Skin epidermis (tissue), 12 donors: ENCODE measurements at regions not wholly inside any gene's neighbourhood (a gene's known extent, or its start where the extent isn't known, plus 50 kb on each side); places are given as distances from the start of the nearest gene placed in this dataset.

Experiments
- H3K27ac ChIP-seq, 21 experiments: fragments of 200-600 bp; sonication (generic) in 11 of 21; one replicate each; pipeline ENCODE4 v1.5.0; 2020; ENCODE audit warnings: mild to moderate bottlenecking in 3 of 21, inconsistent platforms in 2 of 21, moderate library complexity in 2 of 21
- H3K4me3 ChIP-seq, 7 experiments: fragments of 200-600 bp; sonication (generic) in 2 of 7; one replicate each; pipeline ENCODE4 v1.5.0; 2020; ENCODE audit warnings: inconsistent platforms in 2 of 7, mild to moderate bottlenecking in 2 of 7, moderate library complexity in 1 of 7

DNA sequence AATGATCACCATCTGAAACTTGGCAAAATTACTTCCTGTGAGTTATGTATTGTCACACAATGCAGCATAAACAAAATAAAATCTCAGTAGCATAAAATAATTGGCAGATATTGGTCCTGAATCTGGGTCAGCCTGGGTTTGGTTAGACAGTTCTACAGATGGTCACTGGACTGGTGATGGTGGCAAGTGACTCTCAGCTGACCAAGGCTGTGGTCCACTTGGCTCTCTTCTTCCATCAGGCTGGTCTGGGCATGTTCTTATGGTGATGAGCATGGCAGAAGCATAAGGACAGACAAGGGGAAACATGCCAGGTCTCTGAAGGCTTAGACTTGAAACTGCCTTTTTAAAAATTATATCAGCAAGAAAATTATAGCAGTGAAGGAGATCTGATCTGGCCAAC lies 1205.0 kb upstream of the EPHA6 start:
- Histone ChIP-seq H3K4me3 (no peak overlapping the region), H3K27ac (no peak overlapping the region)

DNA sequence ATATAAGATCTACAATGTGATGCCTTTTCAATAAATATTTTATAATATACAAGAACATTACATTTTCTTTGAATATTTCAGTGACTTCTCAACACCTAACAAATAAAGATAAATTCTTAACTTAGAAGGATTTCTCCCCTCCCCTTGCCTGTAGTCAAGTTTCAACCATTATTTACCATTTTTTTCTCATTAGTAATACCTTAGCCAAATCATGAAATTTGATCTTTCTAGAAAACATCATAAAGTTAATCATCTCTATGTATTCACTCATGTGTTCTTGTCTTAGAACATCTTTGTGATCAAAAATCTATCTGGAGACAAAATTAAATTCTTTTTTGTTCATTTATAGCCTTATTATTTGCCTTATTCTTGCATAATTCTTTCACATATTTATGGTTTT lies 1201.8 kb upstream of the EPHA6 start:
- H3K4me3 ChIP-seq: no peak overlapping the region
- H3K27ac ChIP-seq: no peak overlapping the region

DNA sequence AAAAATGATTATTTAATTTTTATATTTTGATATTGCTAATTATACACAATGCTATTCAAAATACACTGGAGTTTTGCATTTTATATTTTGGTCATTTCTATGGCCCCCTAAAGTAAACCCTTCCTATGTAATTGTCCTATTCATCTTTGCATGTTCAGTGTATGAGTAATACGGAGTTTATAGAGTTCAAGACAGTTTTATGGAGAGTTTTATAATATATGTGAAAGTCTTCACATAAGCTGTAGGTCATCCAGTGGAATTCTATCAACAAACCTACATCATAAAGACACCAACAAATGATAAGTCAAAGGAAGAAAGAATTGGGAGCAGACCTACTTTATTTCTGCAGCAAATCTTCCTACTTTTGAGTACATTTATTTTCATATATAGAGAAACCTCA lies 1200.4 kb upstream of the EPHA6 start:
- H3K4me3 ChIP-seq: no peak overlapping the region
- no peak overlapping the region for H3K27ac ChIP-seq

DNA sequence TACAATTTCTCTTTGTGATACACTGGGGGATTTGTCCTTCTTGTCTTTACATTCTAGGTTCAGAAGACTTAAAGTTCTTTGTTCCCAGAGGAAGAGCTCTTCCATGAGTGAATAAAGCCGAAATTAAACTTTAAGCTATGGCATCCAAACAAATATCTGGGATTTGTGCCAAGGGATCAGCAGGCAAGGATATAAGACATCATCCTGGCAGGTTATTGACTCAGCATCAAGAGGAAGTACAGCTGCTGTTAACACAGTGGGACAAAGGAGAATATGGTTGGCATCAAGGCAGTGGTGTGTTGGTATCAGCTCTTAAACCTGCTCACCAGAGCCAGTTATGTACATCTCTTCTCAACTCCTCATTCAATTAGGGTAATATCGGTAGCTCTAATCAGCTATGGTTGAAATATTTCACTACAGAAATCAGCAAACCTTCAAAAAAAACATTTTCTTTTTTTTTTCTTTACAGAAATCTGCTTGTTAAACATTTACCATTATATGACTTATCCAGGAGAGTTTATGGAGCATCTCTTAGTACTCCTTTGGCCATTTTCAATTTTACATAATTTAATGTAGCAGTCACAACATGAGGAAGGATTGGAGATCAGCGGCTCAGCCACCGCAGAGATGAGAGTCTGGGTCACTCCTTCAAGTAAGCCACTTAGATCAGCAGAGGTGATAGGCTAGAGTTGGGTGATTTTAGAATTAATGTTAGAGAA lies 1198.6 kb upstream of the EPHA6 start:
- H3K4me3 ChIP-seq: no peak overlapping the region

DNA sequence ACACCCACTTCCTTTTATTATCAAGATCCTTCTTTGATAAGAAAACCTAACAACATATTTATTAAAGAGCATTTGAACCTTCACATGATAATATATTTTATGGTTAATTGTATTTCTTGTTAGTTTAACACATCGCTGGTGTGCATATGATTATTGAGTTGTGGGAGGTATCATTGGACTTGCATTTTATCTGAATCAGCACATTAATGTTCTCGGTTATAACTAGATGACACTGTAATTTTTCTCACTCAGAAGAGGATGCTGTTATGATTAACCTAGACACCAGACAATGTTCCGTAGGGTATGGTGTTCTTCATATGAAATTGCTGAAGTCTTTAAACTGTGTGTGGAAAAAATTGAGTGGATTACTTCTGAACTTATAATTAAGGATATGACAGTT lies 1188.3 kb upstream of the EPHA6 start:
- Histone ChIP-seq H3K27ac (no peak overlapping the region), H3K4me3 (no peak overlapping the region)

More for the DNA sequence above, 1198.6 kb upstream of the EPHA6 start:
- H3K27ac ChIP-seq: no peak overlapping the region

DNA sequence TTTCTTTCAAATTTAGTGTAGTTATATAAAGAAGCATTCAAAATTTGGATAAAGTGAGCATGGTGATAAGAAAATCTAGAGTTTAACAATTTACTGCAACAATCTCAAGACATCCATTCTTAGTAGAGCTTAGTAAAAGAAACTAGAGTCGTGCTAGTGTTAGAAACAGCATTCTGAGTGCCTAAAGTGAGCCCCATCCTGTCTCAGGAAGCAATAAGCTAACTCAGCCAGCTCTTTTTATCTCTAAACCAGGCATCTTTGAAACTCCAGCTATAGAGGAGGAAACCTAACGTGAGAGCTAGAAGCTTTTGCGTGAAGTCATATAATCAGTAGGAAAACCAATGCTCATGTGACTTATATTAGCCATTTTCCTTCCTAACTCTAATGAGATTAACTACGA lies 1187.1 kb upstream of the EPHA6 start:
- no peak overlapping the region for H3K27ac ChIP-seq
- H3K4me3 ChIP-seq: no peak overlapping the region

DNA sequence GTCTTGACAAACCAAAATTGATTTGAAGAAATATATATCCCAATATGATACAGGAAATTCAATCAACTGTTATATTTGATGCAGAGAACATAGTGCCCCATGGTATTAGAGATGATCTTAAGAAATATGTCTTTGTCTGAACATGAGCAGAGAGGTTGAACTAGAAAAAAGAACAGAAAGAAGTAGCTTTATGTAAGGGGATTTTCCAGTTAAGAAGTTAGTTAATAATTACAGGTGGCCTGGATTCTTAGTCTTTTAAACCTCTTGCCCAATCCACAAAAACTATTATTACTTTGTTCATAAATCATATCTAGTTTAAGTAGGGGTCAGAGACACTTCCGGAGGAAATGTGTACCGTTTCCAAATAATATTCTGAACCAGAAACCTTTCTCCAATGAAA lies 1186.7 kb upstream of the EPHA6 start:
- Histone ChIP-seq H3K4me3 (no peak overlapping the region), H3K27ac (no peak overlapping the region)

DNA sequence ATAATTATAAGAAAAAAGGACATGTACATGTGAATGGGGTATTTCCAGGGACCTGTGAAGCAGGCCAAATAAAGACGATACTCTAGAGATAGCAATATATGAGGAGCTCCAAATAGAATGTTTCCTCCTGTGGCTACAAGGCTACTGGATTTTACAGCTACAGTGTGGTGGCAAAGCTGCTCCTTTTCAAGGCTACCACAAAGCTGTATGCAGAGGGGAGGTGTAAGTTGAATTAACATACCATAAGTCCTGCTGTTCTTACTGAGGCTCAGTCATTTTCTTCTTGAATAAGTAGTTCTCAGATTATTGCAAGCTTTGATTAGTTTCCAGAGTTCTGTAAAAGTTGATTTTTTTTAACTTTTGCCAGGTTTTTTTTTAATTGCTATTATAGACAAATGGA lies 1184.6 kb upstream of the EPHA6 start:
- Histone ChIP-seq H3K27ac (no peak overlapping the region), H3K4me3 (no peak overlapping the region)

DNA sequence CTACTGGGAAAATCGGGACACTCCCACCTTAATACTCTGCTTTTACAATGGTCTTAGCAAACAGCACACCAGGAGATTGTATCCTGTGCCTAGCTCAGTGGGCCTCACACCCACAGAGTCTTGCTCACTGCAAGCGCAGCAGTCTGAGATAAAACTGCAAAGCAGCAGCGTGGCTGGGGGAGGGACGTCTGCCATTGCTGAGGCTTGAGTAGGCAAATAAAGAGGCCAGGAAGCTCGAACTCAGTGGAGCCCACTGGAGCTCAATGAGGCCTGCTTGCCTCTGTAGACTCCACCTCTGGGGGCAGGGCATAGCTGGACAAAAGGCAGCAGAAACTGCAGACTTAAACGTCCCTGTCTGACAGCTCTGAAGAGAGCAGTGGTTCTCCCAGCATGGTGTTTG lies 1169.1 kb upstream of the EPHA6 start:
- H3K4me3 ChIP-seq: no peak overlapping the region
- H3K27ac ChIP-seq: no peak overlapping the region

DNA sequence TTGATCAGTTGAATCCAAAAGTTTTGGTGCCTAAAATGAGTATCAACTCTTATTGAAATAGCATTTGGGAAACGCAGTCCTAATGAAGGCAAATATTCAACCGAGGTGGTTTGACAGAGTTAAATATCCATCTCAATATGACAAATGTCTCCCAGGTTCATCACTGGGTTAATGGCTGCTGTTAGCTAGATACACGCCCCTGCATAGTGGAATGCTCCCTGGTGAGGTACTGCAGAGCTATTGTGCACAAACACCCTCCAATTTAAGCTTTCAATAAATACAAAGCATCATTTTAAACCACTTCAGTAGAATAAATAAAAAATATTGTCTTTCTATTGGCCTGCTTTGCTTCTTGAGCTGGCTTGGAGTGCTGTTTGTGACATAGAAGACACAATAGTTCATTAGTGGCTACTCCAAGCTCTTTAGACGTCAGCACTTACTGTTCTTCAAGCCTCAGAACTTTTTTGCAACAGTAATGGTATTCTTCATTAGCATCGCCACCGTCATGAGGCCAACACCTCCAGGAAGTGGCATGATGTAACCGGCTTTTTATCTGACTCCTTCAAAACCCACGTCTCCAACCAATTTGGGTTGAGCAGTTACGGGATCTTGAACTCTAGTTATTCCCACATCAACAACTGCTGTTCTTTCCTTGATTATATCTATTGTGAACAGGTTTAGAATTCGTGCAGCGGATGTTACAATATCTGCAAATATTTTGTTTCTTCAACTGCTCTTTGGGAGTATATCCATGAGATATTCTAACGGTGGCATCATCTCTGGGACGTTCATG lies 1159.6 kb upstream of the EPHA6 start:
- no peak overlapping the region for H3K27ac ChIP-seq

DNA sequence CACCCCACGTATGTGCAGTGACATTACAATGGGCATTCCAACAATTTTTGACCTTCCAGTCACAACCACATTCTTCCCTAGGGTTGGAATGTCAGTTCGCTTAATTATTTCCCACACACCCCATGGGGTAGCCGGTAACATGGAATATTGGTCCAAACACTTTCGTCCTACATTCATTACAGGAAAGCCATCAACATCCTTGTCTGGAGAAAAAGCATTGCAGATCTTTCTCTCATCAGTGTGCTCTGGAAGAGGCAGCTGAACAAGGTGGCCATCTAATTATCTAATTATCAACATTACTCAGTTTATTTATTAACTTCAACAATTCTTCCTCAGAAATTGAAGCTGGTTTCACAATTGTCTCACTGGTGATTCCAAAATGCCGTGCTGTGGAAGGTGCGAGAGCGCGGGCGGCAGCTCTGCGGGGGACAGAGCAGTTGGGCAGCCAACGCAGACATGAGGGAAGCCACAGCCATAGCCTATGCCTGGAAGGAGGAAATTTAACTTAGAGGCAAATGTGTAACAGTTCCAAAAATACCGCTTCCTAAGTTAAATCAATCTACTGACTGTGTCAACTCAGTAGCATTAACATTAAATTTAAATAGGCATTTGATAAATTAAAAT lies 1158.9 kb upstream of the EPHA6 start:
- Histone ChIP-seq H3K27ac (no peak overlapping the region), H3K4me3 (no peak overlapping the region)

More for the DNA sequence above, 1159.6 kb upstream of the EPHA6 start:
- H3K4me3 ChIP-seq: no peak overlapping the region

DNA sequence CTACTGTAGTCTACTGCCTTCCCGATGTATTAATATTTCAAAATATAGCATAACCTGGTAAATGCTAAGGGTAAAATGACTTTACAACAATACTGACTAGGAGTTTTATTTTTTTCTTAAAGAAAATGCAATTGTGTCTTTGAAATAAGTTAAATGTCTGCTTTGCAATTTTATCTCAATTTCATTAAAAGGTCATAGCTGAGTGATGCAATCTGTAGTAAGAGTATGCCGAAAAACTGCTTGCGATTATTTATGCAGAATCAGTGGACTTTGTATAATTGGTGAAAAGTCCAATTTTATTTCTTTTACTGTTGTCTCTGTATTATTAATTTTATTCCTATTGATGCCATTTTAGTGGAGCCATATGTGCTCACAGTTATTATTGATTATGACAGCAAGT lies 1143.6 kb upstream of the EPHA6 start:
- H3K27ac ChIP-seq: no peak overlapping the region
- no peak overlapping the region for H3K4me3 ChIP-seq

DNA sequence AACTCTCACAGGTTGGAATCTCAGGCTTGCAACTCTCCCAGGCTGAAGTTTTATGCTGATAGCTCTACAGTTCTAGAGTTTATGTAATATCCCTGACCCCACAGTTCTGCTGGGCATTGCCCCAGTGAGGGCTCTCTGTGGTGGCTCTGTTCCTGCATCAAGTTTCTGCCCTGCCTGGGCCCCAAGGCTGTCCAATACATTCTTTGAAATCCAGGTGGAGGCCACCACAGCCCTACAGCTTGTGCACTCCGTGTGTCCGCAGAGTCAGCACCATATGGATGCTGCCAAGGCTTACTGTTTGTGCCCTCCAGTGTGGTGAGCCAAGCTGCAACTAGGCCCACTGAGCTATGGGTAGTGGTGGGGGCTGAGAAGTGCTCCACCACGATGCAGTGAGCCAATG lies 1141.2 kb upstream of the EPHA6 start:
- H3K27ac ChIP-seq: no peak overlapping the region
- H3K4me3 ChIP-seq: no peak overlapping the region

DNA sequence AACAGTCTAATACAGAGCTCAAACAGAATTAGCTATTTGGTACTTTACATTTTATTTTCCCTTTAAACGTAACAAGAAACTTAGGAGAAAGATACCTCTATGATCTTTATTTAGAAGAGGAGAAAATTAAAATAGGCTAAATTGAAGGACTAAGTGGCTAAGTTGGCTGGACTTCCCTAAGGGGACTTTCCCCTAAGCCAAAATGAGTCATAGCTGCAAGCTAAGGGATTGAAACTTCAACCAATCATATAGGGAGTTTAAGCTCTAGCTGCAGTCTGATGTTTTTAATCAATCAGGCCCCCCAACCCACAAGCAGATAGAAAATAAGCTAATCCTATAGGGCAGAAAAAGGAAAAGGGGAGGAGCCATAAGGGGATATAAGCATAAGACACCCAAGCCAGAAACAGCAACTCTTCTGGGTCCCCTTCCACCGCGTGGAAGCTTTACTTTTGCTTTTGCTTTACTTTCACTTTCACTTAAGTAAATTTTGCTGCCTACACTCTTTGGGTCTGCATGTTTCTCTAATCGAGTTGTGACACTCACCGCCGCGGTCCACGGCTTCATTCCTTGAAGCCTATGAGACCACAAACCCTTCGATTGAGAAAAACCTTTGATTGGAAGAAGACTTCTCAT lies 1108.5 kb upstream of the EPHA6 start:
- no peak overlapping the region for H3K27ac ChIP-seq
- H3K4me3 ChIP-seq: no peak overlapping the region

DNA sequence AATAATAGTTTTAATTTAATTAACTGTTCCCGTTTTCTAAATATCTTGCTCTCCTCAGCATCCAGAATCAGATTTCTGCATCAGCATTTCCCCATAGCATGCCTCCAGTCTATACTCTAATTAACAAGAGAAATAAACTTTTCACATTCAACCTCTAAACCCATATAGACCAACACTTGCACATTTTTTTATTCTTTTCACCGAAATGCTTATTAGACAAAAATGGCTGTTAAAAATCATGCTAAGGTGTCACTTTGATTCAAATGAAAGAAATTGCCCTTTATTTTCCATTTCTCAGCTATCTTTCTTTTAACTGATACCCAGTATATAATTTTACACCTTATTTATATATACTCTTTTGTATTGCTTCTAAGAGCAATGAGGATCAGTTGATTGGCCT lies 1107.1 kb upstream of the EPHA6 start:
- H3K27ac ChIP-seq: no peak overlapping the region
- H3K4me3 ChIP-seq: no peak overlapping the region

DNA sequence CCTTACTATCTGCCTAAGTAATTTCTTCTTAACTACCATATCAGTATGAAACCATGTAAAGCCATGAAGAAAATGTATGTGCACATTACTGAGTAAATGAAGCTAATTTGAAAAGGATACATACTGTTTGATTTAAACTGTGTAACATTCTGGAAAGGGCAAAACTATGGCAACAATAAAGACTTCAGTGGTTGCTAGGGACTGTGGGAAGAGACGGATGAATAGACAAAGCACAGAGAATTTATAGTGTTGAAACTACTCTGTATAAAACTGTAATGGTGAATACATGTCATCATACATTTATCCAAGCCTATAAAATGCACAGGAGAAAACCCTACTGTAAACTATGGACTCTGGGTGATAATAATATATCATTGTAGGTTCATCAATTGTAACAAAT lies 1103.7 kb upstream of the EPHA6 start:
- no peak overlapping the region for H3K27ac ChIP-seq
- H3K4me3 ChIP-seq: no peak overlapping the region

DNA sequence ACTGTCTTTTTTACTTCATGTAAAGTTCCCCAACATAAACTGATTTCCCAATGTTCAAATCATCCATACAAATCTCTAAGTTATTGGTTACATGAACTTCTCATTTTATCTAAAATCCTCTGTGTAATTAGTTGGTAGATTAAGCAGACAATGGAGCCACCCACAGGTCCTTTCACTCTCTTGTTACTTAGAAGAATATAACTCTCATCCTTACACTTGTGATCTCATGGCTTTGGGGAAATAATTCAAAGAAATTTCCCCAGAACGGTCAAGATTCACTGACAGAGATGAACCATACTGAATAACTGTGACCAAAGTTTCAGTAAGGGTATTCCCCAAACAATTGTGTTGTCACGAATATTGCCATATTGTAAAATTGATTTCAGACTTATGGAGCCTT lies 1102.6 kb upstream of the EPHA6 start:
- Histone ChIP-seq H3K4me3 (no peak overlapping the region), H3K27ac (no peak overlapping the region)

DNA sequence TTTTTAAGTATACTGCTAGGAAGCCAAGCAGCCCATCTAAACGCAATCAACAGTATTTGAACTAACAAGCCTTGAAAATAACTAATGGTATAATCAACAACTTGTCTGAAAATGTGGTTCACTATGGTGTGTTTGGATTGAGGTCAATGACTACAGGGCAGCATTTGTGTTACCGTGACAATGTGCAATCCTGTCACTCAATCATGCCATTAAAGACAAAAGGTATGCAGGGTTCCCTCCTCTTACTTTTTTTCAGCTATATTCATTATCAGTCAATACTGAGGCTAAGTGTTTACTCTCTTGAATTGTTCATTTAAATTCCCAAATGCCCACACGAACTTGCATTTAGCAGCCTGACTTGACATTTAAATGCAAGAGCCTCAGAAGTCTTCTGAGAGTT lies 1099.3 kb upstream of the EPHA6 start:
- Histone ChIP-seq H3K27ac (no peak overlapping the region), H3K4me3 (no peak overlapping the region)

DNA sequence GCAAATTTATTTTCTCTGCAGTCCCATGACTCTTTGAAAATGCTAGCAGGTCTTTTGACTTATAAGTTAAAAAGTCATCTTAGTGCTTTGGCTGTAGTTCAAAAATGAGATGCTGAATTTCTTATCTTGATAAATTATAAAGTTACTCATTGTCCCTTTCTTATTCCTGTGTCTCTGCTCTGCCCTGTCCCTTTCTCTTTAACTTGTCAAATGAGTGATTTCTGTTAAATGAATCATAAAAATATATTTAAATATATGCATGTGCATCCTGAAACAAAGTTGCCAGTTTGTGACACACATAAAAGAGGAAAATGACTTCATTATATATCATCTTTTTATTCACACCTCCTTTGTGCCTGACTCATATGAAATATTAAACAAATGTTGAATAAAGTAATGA lies 1097.3 kb upstream of the EPHA6 start:
- H3K4me3 ChIP-seq: no peak overlapping the region
- no peak overlapping the region for H3K27ac ChIP-seq

DNA sequence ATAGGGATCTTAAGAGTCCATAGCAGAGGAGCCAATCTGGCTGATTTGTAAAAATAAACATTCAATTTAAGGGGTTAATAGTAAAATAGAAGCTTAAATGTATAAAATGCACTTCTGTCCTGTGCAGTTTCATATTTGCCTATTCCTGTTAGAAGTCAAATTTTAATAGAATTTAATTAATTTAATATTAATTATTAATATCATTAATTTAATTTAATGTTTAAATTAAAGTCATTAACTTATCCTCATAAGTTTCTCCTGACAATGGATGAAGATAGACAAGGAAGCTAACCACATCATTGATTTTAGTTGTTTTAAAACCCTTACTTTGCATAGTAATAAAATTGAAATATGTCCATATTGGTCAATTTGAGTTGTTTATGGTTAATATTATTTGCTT lies 1096.2 kb upstream of the EPHA6 start:
- Histone ChIP-seq H3K27ac (no peak overlapping the region), H3K4me3 (no peak overlapping the region)

DNA sequence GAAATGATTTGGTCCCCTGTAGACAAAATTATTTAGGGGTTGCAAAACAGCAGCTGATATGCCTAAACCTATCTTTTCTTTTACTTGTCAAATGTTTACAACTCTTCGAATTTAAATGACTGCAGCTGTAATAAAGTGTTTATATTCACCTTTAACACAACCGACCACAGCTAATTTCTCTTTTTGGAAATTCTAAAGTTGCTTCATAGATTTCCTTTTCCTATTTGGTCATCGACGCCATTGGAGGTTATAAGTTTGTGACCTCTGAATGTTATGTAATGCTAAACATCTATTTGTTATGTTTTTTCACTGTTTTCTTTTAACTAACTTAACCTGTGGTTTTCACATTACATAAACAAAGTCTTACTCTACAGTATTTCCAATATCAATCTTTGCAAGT lies 1094.9 kb upstream of the EPHA6 start:
- H3K4me3 ChIP-seq: no peak overlapping the region
- no peak overlapping the region for H3K27ac ChIP-seq
